ENCODE measurements at regions not wholly inside any gene's neighbourhood (a gene's known extent, or its start where the extent isn't known, plus 50 kb on each side); places are given as distances from the start of the nearest gene placed in this dataset.

GRCh38 chr11:105321696-105322095, 182.1 kb upstream of the CARD18 start:
- no peak for DNase-seq

GRCh38 chr11:105315287-105315686, 175.7 kb upstream of the CARD18 start:
- no peak for DNase-seq

- DNase-seq, result no peak
These were observed 172.7 kb upstream of the CARD18 start for GRCh38 chr11:105312266-105312665.

- DNase-seq, result no peak
These were observed 159.1 kb upstream of the CARD18 start for GRCh38 chr11:105298630-105299029.

GRCh38 chr11:105298174-105298573, 158.6 kb upstream of the CARD18 start:
- no peak for DNase-seq

GRCh38 chr11:105297463-105297862, 157.9 kb upstream of the CARD18 start:
- no peak for DNase-seq

- DNase-seq, result no peak
These were observed 157.2 kb upstream of the CARD18 start for GRCh38 chr11:105296806-105297205.

- DNase-seq, result no peak
These were observed 156.8 kb upstream of the CARD18 start for GRCh38 chr11:105296386-105296785.

GRCh38 chr11:105282658-105283057, 143.1 kb upstream of the CARD18 start:
- DNase-seq, result no peak

GRCh38 chr11:105274631-105275030, 135.1 kb upstream of the CARD18 start:
- peak in 1 of 2 donors; percentile 1 for DNase-seq

GRCh38 chr11:105273660-105274280, 134.2 kb upstream of the CARD18 start:
- no peak for DNase-seq

- no peak for DNase-seq
These were observed 130.3 kb upstream of the CARD18 start for GRCh38 chr11:105269862-105270261.

GRCh38 chr11:105268404-105269062, 129.0 kb upstream of the CARD18 start:
- no peak for DNase-seq

- no peak for DNase-seq
These were observed 126.3 kb upstream of the CARD18 start for GRCh38 chr11:105265845-105266244.

- no peak for DNase-seq
These were observed 121.4 kb upstream of the CARD18 start for GRCh38 chr11:105260976-105261375.

- no peak for DNase-seq
These were observed 106.3 kb upstream of the CARD18 start for GRCh38 chr11:105245781-105246315.

GRCh38 chr11:105244160-105244825, 104.7 kb upstream of the CARD18 start:
- DNase-seq, result no peak

- no peak for DNase-seq
These were observed 101.6 kb upstream of the CARD18 start for GRCh38 chr11:105241136-105241535.

- no peak for DNase-seq
These were observed 97.1 kb upstream of the CARD18 start for GRCh38 chr11:105236664-105237063.

- no peak for DNase-seq
These were observed 93.7 kb upstream of the CARD18 start for GRCh38 chr11:105233285-105233684.

- DNase-seq, result no peak
These were observed 92.5 kb upstream of the CARD18 start for GRCh38 chr11:105232021-105232420.

GRCh38 chr11:105230586-105230985, 91.0 kb upstream of the CARD18 start:
- no peak for DNase-seq

GRCh38 chr11:105229761-105230160, 90.2 kb upstream of the CARD18 start:
- DNase-seq, result peak in 1 of 2 donors; percentile 5

GRCh38 chr11:105229257-105229656, 89.7 kb upstream of the CARD18 start:
- no peak for DNase-seq
